ENCODE measurements at regions not wholly inside any gene's neighbourhood (a gene's known extent, or its start where the extent isn't known, plus 50 kb on each side); places are given as distances from the start of the nearest gene placed in this dataset.

DNA sequence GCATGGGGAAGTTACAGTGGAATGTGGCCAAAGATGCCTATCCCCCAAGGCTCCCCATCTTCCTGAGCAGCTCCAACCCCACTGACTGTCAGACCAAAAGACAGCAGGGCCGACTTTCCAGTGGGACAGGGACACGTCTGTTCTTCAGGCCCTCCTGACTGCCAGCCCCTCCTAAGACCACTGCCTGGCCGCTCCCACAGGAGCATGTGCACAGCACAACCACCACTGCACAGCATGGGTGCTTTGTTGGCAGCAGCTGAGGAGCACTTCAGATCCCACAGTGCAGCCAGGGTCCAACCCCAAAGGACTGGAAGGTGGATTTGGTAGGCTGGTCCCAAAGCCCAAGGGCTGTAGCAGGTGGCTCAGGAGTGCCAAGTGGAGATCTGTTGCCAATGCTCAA, 648.3 kb upstream of the BRINP3 start:
- intact Hi-C loops (cut with DNase I; ENCODE audit: low total_unique reads) = no loop called here
- H3K4me1 ChIP-seq = no peaks in the 10 kb centered on the region
- 84 to 93% (median 90%) methylated on average over 2 to 3 of the region's 3 CpGs for WGBS, 5 donors
- H3K36me3 ChIP-seq = no peaks in the 10 kb centered on the region
- peaks cover 0 to 41% (median 7%) of the 10 kb centered on the region in 8 donors for H3K9me3 ChIP-seq
- DNase-seq = peak; percentile 67
- no peak overlapping the region for H3K27ac ChIP-seq
- TF ChIP-seq, protein P1, sequence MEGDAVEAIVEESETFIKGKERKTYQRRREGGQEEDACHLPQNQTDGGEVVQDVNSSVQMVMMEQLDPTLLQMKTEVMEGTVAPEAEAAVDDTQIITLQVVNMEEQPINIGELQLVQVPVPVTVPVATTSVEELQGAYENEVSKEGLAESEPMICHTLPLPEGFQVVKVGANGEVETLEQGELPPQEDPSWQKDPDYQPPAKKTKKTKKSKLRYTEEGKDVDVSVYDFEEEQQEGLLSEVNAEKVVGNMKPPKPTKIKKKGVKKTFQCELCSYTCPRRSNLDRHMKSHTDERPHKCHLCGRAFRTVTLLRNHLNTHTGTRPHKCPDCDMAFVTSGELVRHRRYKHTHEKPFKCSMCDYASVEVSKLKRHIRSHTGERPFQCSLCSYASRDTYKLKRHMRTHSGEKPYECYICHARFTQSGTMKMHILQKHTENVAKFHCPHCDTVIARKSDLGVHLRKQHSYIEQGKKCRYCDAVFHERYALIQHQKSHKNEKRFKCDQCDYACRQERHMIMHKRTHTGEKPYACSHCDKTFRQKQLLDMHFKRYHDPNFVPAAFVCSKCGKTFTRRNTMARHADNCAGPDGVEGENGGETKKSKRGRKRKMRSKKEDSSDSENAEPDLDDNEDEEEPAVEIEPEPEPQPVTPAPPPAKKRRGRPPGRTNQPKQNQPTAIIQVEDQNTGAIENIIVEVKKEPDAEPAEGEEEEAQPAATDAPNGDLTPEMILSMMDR (IDR thresholded peaks at IDR 0.05 in 8 of 11, conservative IDR thresholded peaks at IDR 0.05 in 3 of 11) = no peak
- TF ChIP-seq POLR2A (IDR thresholded peaks at IDR 0.05) (no peak), POLR2AphosphoS5 (IDR thresholded peaks at IDR 0.05) (no peak)
- no peak overlapping the region for H3K4me3 ChIP-seq
- no peaks in the 10 kb centered on the region for H3K27me3 ChIP-seq (replicated peaks in 1 of 7)

DNA sequence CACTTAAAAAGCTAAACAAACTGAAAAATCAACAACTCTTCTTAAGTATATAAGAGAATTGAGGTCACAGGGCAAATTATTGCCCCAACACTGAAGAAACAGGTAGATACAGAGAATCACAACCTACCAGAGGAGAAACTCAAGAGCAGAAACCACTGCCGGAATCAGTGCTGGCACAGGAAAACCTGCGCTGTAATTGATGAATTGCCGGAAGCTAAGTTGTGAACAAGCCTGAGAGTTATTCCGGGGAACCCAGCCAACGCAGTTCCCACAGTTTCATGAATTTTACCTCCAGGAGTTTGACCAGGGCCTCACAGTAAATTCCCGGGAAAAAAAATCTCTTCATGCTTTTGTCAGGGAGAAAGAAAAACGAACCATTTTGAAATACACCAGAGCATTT, 657.1 kb upstream of the BRINP3 start:
- DNase-seq = no peak

DNA sequence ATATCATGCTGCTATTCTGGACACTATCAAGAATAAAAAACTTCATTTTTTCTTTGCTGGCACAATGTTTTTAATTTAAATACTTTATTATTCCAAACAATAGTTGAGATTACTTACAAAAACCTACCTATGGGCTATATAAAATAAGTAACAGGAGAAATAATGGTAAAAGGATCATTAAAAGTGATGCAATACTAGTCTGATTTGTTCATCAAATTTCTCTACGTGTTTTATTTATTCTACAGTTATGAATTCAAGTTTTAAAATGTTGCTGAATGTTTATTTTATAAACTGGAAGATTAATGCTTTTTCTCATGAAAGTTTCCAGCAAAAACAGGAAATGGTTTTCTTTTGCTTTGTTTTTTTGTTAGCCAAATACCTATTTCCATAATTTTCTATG, 662.4 kb upstream of the BRINP3 start:
- intact Hi-C loops (cut with DNase I; ENCODE audit: low total_unique reads) = no loop called here
- no peak for TF ChIP-seq POLR2AphosphoS5 (IDR thresholded peaks at IDR 0.05)
- no peak for TF ChIP-seq POLR2A (IDR thresholded peaks at IDR 0.05)
- TF ChIP-seq, protein P1 (IDR thresholded peaks at IDR 0.05 in 8 of 11, conservative IDR thresholded peaks at IDR 0.05 in 3 of 11) = no peak
- Histone ChIP-seq H3K4me1 (no peaks in the 10 kb centered on the region), H3K27me3 (replicated peaks in 1 of 7) (no peaks in the 10 kb centered on the region), H3K4me3 (no peak overlapping the region), H3K9me3 (no peaks in the 10 kb centered on the region), H3K27ac (no peak overlapping the region), H3K36me3 (no peaks in the 10 kb centered on the region)
- DNase-seq = no peak
- 63 to 73% (median 67%) methylated on average over 1 of the region's 1 CpG for WGBS, 5 donors

More for the DNA sequence above, 657.1 kb upstream of the BRINP3 start:
- Histone ChIP-seq H3K27ac (no peak overlapping the region), H3K9me3 (peaks cover 0 to 4% (median 0%) of the 10 kb centered on the region in 8 donors), H3K27me3 (replicated peaks in 1 of 7) (no peaks in the 10 kb centered on the region), H3K4me1 (no peaks in the 10 kb centered on the region), H3K4me3 (no peak overlapping the region), H3K36me3 (no peaks in the 10 kb centered on the region)
- intact Hi-C loops (cut with DNase I; ENCODE audit: low total_unique reads) = no loop called here
- whole genome bisulfite sequencing, 5 donors = 7 to 21% (median 11%) methylated on average over 7 of the region's 7 CpGs
- TF ChIP-seq POLR2A (IDR thresholded peaks at IDR 0.05) = no peak
- TF ChIP-seq POLR2AphosphoS5 (IDR thresholded peaks at IDR 0.05) = no peak
- TF ChIP-seq, protein P1 (IDR thresholded peaks at IDR 0.05 in 8 of 11, conservative IDR thresholded peaks at IDR 0.05 in 3 of 11) = no peak

DNA sequence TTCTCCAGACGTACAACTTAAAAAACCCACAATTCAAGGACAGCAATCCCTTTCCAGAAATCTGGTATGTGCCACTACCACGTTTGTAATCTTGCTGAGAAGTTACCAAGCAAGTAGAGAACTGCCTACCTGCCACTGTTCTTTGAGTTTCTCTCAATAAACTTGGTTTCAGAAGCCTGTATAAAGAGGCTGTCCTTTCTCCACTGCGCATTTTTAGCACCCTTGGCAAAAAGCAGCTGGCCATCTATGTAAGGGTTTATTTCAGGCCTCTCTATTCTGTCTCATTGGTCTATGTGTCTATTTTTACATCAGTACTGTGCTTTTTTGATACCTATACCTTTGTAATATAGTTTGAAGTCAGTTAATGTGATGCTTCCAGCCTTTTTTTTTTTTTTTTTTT, 665.1 kb upstream of the BRINP3 start:
- intact Hi-C loops (cut with DNase I; ENCODE audit: low total_unique reads) = no loop called here
- Histone ChIP-seq H3K4me3 (no peak overlapping the region), H3K27me3 (replicated peaks in 1 of 7) (no peaks in the 10 kb centered on the region), H3K36me3 (no peaks in the 10 kb centered on the region), H3K9me3 (no peaks in the 10 kb centered on the region), H3K27ac (no peak overlapping the region), H3K4me1 (no peaks in the 10 kb centered on the region)
- TF ChIP-seq, protein P1 (IDR thresholded peaks at IDR 0.05 in 8 of 11, conservative IDR thresholded peaks at IDR 0.05 in 3 of 11) = no peak
- DNase-seq = no peak
- 42 to 67% (median 62%) methylated on average over 3 of the region's 3 CpGs for whole genome bisulfite sequencing, 5 donors
